NCI-H2227 treated with DMSO at 0.1 percent for 48 hours (cell line): ENCODE measurements at regions not wholly inside any gene's neighbourhood (a gene's known extent, or its start where the extent isn't known, plus 50 kb on each side); places are given as distances from the start of the nearest gene placed in this dataset.

Source experiments
- DNase-seq: peaks from one replicate; lab custom pipeline; 2025; lab: John Stamatoyannopoulos, UW

DNA sequence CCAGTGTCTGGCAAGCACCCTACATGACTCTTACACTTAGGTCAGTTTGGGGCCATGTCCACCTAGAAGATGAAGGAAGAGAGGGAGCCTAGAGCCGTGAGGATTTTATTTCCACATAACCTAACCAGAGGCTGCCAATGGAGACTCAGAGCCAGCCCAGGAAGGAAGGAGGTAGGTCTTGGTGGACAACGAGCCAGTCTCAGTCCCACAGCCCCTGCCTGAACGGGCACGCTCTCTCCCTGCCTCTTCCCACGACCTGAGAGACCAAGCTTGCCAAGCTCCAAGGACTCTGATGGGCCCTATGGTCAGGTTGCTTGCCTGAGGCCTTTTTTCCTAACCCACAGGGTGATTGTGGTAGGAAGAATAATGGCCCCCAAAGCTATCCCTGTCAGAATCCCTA, 188.4 kb downstream of the TFCP2L1 start:
- no peak for DNase-seq

DNA sequence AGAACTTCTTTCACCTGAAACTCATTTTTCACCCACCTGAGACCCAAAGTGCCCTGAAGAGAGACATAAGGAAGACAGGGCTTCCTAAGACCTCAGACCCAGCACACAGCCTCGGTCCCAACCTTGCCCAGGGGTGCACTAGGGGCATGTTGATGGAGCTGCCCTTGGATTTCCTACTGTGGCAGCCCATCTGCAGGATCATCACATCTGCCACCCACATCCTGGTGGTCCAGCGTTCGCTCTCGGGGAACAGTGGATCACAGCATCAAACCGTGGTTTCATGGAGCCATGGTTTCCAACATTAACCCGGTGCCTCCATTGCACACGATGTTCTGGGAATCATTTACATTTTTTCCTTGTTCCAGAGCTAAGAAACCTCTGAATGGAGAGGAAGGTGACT, 186.4 kb downstream of the TFCP2L1 start:
- DNase-seq: no peak

DNA sequence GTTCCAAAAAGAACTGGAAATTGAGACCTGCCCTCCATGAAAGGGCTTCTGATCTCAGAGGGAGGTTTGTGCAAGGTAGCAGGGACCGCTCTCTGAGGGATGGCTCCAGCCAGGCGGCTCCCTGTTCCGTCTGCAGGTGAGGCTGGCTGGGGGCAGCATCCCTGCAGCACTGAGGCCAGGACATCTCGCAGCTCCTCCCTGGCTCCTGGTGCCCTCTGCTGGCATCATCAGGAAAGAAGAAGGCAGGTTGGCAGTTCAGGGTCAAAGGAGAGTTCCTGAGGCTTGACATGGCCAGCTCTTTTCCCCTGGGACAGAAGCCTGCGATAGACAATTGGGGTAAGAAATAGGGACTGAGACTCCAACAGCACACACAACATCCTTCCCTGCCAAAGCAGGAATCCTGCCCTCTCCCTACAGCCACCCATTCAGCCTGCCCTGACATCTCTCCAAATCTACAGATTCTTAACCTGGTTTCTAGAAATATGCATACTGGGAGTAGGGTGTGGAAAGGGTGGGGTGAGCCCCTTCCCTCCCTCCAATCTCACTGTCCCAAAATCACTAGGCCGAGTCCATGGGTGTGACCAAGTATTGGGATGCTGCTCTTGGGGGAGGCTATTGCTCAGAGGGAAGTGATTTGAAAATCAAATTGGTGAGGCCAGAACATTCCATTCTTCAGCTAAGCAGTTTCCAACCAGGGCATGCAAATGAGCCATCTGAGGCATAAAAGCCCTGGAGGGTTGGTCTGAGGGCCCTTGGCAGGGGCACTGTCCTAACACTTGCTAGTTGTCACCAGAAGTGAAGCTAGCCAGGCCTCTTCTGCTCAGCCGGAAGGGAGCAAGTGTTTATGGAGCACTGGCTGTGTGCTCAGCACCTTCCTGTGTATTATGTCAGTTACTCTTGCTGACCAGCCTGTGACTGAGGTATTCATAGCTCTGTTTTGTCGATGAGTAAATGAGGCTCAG, 185.4 kb downstream of the TFCP2L1 start:
- DNase-seq: no peak

DNA sequence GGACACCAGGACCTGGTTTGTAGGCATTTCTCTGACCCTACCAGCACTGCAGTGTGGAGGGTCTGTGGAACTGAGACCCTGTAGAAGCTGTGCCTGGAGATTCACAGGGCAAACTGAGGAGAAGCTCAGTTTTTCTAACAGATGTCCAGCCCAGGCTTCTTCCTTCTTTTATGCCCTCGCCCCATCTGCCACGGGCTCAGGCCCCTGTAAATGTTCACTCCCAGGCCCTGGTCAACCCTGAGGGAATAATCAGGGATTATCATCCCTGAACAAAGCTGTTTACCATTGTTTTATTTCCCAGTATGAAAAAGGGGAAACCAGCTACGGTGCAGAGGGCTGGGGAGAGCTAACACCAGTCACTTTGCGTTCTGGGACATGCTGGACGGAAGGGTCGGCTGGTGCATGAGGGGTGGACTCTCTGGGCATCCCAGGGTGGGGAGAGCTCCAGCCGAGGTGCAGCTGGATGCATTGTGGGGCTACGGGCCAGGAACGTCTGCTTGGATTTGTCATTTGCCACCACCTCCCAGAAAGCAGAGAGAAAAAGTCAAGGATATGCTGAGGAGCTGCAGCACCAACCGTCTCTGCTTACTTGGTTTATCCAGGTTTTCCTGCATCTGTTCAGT, 183.8 kb downstream of the TFCP2L1 start:
- DNase-seq: no peak

DNA sequence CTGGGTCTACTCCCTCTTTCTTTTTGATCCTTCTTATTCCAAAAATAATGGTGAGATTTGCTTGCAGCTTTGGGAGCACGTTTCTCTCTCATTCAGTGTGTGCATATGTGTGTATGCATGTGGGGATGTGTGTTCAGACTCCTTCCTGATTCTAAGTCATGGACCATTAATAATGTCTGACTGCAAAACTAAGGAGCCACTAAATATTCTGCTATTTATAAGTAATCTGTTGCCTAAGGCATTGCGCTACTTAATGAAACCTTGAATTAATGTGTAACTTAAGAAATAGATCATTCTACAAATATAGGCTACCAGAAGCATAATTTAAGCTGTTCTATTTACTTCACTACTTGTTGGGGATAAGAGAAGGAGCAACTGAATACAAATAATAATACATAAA, 182.1 kb downstream of the TFCP2L1 start:
- no peak for DNase-seq

DNA sequence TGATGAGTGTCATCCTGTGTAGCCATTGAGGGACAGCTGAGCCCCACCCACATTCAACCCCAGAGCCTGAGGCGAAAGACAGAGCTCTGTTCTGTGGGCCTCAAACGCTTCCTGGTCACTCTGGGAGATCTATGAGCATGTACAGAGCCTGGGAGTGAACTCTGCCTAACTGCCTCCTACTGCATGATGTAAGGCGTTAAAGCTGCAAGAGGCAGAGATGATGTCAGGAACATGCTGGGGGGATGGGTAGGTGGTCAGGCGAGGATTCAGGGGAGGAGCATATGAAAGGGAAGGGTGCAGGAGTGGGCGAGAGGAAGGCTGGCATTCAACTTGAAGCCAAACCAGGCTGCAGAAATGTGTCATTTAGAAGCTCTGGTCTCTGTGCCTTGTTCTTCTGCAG, 181.0 kb downstream of the TFCP2L1 start:
- no peak for DNase-seq

DNA sequence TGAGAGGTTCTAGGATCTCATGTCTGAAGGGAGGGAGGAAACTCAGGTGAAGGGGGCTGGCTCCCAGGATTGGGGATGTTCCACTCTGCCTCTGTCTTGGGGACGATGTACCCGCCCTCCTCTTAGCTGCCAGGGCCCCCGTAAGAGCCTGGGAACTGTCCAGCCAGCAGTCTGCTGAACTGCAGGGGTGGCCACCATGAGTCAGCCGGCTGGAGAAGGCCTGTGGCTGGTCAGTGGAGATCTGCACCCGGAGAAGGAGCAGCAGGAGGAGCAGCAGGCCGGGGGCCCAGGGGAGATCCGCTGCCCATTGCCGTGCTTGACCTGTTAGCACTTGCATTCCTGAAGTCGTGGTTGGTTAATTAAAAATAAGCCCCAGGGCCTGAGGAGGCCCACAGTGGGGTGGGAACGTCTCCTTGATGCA, 180.3 kb downstream of the TFCP2L1 start:
- DNase-seq: no peak

DNA sequence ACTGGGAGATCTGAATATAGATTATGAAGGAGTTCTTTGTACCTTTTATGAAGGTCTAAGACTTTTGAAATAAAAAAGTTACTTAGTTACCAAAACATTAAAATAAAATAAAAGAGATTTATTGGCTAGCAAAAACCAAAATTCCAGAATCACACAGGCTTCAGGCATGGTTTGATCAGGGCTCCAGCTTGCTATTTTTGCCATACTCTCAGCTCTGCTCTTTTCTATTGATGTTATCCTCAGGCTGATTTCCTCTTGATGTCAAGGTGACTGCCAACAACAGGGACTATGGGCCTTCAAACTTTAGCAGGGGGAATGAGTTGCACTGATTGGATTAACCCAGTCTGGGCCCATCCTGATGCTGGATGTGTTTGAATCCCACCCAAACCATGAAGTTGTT, 174.1 kb downstream of the TFCP2L1 start:
- DNase-seq: no peak

DNA sequence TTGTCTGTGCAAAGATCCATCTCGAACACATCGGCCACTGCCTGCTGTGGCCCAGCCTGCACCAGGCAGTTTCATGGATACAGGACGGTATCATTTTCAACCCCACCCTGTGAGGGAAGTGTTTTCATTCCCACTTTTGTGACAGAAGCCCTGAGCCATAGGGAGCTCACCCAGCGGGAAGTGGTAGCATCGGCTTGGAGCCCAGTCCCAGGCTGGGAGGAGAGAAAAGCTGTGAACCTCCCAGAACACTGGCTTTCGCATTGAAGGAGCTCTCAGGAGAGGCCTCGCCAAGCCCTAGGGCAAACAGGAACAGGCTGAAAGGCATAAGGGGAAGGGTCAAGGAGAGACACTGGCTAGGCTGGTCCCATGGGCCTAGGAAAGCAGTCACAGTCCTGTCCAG, 166.1 kb downstream of the TFCP2L1 start:
- DNase-seq: no peak

DNA sequence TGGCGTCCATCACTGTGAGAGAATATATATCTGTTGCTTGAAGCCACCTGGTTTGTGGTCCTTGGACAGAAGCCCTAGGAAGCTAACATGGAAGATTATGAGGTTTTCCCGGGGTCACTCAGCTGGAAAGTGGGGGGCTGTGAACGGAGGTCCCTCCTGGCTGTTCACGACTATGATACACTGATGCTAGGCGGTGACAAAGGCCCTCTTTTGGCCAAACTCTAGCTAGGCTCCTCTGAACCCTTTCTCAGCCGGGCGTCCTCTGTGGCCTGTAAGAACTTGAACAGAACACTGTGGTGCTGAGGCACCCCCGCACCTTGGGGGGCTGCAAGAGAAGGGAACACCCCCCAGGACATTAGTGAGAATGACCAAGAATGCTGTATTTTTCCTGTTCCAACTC, 164.6 kb downstream of the TFCP2L1 start:
- no peak for DNase-seq

DNA sequence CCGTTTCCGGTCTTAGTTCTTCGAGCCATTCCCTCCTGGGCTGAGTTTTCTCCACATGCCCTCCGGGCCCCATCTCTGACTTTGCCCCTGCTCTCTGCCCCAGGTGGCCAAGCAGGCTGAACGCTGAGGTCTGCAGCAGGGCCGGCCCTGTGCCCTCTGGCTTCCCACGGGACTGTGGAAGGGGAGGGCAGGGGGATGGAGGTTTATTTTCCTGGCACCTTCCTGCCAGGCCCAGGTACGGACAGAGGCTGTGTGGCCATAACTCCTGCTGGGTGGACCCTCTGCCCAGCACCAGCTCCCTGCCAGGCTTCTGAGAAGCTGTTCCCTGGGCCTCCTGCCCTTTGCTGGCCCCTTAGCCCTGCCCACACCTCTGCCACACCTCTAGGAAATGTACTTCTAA, 164.0 kb downstream of the TFCP2L1 start:
- DNase-seq: no peak

DNA sequence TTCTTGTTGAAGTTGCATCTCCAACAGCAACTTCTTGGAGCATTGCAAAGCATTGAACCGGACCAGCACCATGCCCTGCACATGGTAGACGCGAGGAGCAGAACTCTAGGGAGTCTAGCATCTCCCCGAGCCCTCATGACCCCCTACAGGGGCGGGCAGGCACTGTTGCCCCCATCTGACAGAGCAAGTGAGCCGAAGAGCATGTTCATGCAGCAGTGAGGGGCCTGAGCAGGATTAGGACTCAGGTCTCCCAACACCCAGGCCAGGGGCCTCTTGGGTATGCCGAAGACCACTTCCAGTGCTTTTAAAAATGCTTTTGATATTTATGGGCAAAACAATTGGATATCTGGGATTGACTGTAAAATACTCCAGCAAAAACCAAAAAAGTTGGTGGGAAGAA, 163.3 kb downstream of the TFCP2L1 start:
- no peak for DNase-seq

DNA sequence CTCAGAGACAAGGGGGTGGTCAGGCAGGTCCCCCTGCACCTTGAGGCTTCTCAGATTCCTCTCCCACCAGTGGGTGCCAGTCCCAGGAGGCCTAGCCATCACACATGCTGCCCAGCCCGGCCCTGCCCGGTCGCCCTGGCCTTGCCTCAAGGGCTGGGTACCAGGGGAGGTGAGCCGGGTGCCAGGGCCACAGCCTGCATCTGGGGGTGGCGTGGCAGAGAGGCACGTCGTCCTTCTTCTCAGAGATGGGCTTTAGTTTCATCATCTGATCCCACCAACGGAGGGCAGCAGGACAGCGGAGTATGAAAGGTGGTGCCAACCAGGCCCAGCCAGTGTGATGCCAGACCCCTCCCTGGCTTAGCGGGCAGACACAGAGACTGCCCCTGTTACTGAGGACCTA, 161.7 kb downstream of the TFCP2L1 start:
- no peak for DNase-seq

DNA sequence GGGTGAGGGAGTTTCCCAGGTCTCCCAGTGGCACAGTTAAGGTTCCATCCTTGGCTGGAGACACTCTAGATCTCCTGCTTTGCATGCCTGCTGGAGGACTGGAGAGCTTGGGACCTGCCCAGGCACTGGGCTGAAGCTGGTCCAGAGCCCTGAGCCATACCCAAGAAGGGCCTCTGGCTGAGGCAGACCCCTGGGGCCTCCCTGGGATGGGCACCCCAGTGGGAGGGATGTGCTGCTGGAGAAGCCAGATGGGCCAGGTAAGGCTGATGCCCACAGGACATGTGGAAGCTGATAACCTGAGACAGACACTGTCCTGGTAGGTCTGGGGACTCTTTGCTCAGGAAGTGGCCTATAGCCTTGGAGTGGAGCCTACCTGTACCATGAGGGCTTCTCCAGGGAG, 160.7 kb downstream of the TFCP2L1 start:
- no peak for DNase-seq

DNA sequence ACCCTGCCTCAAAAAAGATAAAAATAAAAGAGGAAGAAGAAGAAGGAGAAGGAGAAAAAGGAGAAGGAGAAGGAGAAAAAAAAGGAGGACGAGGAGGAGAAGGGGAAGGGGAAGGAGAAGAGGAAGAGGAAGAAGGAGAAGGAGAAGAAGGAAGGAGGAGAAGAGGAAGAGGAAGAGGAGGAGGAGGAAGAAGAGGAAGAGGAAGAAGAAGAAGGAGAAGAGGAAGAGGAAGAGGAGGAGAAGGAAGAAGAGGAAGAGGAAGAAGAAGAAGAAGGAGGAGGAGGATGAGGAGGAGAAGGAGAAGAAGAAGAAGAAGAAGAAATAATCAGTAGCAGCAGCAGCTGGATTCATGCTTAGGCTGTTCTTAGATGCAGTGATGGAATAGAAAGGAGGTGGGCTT, 159.7 kb downstream of the TFCP2L1 start:
- no peak for DNase-seq

DNA sequence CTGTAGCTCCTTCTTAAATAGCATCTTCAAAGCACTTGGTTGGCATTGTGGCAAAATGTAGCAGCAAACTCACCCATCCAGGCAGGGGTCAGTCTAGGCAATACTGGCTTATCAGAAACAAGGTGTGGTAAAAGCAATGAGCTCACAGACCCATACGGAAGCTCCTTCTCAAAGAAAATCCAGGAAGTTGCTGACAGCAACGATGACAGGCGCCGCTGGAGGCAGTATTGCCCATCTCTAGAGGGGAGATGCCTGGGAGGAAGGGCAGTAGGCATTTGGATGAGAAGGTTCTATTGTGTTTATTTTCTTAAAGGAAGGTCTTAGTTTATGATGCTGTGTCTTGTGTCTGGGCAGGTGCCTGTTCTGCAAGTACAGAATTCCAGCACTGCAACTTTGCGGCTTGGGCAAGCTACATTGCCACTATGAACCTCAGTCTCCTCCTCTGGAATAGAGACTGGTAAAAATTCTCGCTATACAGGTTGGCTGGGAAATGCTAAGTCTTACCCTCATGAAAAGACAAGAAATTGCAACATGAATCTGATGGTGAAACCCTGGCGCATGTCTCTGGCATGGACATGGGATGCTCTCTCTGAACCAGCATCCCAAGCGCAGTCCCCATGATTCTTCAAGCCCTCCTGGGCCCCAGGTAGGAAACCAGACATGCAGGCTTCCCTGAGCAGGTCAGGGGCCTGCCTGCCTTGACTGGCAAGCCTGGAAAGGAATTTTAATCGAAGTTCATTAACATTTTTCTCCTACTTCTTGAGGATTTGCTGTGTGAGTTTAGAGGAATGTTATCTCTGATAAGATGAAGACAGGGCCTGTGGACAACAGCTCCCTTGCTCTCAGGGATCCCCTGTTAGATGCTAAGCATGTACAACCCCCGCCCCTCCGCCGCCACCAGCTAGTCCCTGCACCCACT, 156.0 kb downstream of the TFCP2L1 start:
- DNase-seq: no peak

DNA sequence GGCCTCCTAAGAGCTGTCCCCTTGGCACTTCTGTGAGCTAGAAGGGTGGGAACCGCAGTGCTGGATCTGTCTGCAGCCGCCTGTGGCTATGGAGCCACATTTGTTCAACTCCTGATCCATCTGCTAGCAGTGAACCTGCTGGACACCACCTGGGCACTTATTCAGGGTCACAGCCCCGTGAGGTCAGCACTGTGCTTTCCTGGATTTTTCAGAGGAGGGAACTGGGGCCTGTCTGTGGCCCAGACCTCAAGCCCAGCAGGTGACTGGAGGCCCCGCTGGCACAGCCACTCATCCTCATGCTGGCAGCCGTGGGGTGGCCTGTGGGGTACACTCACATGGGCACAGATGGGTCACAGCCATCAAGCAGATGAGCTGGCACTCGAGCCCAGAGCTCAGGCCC, 155.3 kb downstream of the TFCP2L1 start:
- DNase-seq: no peak

DNA sequence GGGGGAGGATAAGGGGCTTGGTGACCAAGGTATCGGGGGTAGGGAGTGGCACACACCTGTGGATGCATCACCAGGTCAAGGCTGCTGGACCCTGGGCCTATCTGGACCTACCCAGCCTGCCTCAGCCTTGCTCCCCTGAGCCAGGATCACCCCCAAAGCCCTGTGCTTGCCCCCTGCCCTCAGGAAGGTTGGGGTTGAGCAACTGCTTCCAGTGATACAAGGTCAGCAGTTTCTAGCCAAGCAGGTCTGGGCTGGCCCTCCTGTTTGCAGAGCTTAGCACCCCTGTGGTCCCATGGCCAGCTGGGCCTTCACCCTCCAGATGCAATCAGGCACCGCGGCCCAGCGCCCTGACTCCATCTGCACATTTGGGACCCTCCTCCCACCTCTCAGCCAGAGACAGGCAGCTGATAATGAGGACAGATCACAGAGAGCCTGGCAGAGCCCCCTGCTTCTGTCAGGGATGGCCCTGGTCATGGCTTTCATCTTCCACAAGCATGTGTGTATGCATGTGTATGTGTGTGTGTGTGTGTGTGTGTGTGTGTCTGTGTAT, 154.6 kb downstream of the TFCP2L1 start:
- no peak for DNase-seq

DNA sequence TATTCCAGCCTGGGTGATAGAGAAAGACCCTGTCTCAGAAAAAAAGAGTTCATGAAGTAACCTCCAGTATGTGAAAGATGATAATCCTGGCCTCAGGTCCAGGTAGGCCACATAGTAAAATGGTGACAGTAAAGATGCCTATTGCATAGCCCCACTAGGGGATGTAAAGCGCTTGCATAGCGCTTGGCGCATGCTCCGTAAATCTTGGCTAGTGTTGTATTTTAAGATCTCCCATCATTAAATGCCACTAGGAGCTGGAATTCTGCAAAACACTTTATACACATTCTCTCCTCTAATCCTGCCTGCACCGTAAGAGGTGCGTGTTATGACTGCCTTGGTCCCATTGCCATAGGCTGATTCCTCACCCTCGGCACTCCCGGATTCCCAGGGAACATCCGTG, 153.6 kb downstream of the TFCP2L1 start:
- DNase-seq: no peak

DNA sequence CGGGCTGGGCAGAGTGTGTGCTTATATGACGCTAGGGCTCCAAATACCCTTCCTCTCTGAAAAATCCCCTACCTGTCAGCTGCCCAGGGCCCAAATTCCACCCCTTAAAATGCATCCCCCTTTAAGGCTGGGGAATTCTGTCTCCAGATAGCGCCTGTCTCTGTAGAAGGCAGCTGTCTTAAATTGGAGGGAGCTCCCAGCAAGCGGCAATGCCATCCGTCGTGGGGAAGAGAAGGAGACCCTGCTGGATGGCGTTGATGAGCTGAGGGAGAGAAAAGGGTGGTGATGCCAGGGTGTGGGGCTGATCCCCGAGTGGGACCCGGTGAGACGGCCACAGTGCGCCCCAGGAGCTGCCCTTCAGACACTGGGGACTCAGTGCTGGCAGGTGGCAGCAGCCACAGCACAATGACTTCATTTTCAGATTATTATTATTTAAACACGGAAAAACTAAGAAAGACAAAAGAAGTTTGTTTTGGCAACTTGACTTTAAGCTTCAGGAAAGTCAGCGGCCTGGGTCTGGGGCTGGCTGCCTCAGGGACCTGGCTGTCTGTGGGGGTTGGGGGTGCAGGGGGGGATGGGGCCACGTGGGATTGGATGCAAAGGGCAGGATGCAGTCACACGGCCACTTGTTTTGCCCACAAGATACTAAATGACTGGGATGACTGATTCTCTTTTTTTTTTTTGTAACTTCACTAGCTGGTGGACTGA, 152.8 kb downstream of the TFCP2L1 start:
- DNase-seq: no peak

DNA sequence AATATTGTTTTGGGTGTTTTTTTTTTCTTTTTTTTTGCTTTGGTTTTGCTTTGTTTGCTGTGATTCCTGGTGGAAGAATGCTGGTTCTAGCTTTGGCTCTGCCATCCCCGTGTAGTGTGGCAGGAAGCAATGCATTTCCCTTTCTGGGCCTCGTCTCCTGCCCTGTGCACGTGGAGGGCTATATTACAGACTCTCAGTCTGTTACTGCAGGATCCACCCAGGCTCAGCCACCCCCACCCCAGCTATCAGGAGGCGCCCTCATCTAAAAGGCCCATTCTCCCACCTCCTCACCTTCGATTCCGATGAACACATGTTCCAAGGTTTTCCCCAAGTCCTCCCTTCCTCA, 152.3 kb downstream of the TFCP2L1 start:
- no peak for DNase-seq
